ENCODE measurements at regions not wholly inside any gene's neighbourhood (a gene's known extent, or its start where the extent isn't known, plus 50 kb on each side); places are given as distances from the start of the nearest gene placed in this dataset.

- TF ChIP-seq MXI1 (IDR thresholded peaks at IDR 0.05; ENCODE audit: low read depth, low read length) (no peak), CTCF (IDR thresholded peaks at IDR 0.05) (0 out of 2 replicates have a peak, but pooled peaks have one; percentile 8), TCF12 (IDR thresholded peaks at IDR 0.05) (no peak), EZH2phosphoT487 (IDR thresholded peaks at IDR 0.05; ENCODE audit: borderline replicate concordance, low read depth) (no peak), USF1 (IDR thresholded peaks at IDR 0.05; ENCODE audit: borderline replicate concordance, low read depth) (no peak), REST (IDR thresholded peaks at IDR 0.05; ENCODE audit: low read depth, low read length) (no peak), EP300 (IDR thresholded peaks at IDR 0.05; ENCODE audit: borderline replicate concordance in 1 of 2, low read depth in 1 of 2, low read length in 1 of 2) (no peak), RAD21 (IDR thresholded peaks at IDR 0.05; ENCODE audit: low read length) (no peak), FOXM1 (IDR thresholded peaks at IDR 0.05; ENCODE audit: low read depth) (no peak), POLR2AphosphoS5 (IDR thresholded peaks at IDR 0.05; ENCODE audit: low read depth, low read length) (no peak), TAF1 (IDR thresholded peaks at IDR 0.05; ENCODE audit: borderline replicate concordance, low read depth, low read length) (no peak), GATA2 (CRISPR knock-in tag; IDR thresholded peaks at IDR 0.05) (no peak), FOXJ3 (CRISPR knock-in tag; IDR thresholded peaks at IDR 0.05) (no peak)
Observed at GRCh38 chr2:217330647-217331046, 470.8 kb upstream of the TNP1 start.
